ENCODE measurements at regions not wholly inside any gene's neighbourhood (a gene's known extent, or its start where the extent isn't known, plus 50 kb on each side); places are given as distances from the start of the nearest gene placed in this dataset.

- DNase-seq = no peak
These were observed 95.3 kb upstream of the FAM136A start for GRCh38 chr2:70397186-70397585.

DNA sequence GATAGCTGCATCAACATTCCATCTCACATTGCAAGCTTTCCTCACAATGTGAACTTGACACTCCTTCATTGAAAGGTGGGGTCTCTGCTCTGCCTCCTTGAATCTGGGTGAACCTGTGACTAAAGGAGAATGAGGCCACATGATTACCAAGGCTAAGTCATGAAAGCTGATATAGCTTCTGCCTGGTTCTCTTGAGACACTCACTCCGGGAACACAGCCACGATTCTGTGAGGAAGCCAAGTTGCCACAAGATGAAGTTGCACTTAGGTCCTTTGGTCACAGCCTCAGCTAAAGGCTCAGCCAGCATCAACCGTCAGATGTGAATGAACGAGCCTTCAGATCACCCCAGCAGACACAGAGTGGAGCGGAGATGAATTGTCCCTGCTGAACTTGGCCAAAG, 94.7 kb upstream of the FAM136A start:
- DNase-seq = peak; percentile 24

GRCh38 chr2:70393881-70394280, 92.0 kb upstream of the FAM136A start:
- no peak for DNase-seq

DNA sequence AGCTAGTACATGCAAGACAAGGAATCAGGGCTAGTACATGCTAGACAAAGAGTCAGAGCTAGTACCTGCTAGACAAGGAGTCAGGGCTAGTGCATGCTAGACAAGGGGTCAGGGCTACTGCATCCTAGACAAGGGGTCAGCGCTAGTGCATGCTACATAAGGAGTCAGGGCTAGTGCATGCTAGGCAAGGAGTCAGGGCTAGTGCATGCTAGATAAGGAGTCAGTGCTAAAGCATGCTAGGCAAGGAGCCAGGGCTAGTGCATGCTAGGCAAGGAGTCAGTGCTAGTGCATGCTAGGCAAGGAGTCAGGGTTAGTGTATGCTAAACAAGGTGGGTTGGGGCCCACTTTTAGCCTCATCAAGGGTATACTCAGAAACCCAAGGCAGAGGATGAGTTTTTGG, 90.1 kb upstream of the FAM136A start:
- no peak for DNase-seq

GRCh38 chr2:70391259-70391658, 89.4 kb upstream of the FAM136A start:
- no peak for DNase-seq

GRCh38 chr2:70388813-70389212, 86.9 kb upstream of the FAM136A start:
- no peak for DNase-seq

- DNase-seq = no peak
These were observed 86.3 kb upstream of the FAM136A start for GRCh38 chr2:70388128-70388527.

- no peak for DNase-seq
These were observed 84.2 kb upstream of the FAM136A start for GRCh38 chr2:70385966-70386595.

DNA sequence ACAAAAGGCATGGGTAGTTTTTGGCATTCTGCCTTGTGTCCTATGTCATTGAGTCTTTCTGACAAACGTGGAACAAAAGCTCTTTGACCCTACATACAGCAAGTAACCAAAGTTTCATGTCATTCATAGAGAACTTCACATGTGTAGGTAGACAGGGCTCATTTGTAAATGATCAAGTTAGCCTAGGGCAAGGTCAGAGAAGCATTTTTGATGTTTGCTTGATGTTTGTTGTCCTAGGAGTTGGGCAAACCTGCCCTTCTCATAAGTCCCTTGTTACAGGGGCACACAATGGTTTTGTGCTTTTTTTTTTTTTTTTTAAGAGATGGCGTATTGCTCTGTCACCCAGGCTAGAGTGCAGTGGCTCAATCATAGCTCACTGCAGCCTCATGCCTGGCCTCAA, 83.3 kb upstream of the FAM136A start:
- no peak for DNase-seq

- no peak for DNase-seq
These were observed 80.0 kb upstream of the FAM136A start for GRCh38 chr2:70381821-70382220.

GRCh38 chr2:70381235-70381634, 79.4 kb upstream of the FAM136A start:
- no peak for DNase-seq

- DNase-seq = no peak
These were observed 78.8 kb upstream of the FAM136A start for GRCh38 chr2:70380621-70381020.

- no peak for DNase-seq
These were observed 72.7 kb upstream of the FAM136A start for GRCh38 chr2:70374616-70375015.

- DNase-seq = no peak
These were observed 69.9 kb upstream of the FAM136A start for GRCh38 chr2:70371753-70372152.

- DNase-seq = no peak
These were observed 67.2 kb upstream of the FAM136A start for GRCh38 chr2:70369082-70369481.

DNA sequence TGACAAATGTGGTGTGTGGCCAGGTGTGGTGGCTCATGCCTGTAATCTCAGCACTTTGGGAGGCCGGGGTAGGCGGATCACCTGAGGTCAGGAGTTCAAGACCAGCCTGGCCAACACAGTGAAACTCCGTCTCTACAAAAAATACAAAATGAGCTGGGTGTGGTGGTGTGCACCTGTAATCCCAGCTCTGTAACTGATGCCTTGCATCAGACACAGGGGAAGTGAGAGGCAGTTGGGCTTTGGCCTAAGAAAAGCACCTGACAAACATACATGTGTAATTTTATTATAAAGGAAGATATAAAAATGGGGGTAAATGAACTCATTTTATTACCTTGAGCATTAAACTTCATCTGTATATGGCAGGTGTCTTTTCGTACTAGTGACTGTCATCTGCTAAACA, 66.7 kb upstream of the FAM136A start:
- DNase-seq = no peak

- peak; percentile 29 for DNase-seq
These were observed 66.0 kb upstream of the FAM136A start for GRCh38 chr2:70367722-70368323.

DNA sequence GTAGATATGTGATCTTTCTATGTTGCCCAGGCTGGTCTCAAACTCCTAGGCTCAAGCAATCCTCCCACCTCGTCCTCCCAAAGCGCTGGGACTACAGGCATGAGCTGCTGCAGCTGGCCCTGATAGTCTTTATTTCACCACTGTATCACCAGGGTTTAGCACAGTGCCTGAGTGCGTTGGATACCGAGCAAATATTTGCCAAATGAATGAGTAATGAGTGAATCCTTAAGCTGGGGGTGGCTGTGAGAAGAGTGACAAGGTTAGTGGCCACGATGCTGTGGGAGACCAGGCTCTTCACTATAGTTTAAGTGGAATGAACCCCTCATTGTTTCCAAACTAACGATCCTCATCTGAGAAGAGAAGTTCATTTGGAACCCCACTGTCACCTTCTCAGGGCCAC, 60.8 kb upstream of the FAM136A start:
- no peak for DNase-seq

GRCh38 chr2:70360661-70361270, 58.9 kb upstream of the FAM136A start:
- DNase-seq = no peak

DNA sequence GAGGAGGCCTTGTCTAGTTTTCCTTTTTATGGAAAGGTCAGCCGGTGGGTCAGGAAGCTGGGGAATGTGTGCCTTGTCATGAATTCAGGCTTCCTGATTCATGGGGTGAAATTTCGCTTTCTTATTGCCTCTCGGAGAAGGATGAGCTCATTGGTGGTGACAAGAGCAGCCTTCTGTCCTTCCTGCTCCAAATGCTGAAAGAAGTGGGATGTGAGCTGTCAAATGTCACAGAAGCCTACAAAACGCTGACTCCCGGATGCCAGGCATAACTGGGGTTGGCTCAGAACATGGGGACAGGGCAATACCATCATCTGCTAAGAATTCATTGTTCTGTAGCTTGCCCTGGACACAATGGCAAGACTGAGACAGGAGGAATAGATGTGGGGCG, 55.8 kb upstream of the FAM136A start:
- no peak for DNase-seq

- no peak for DNase-seq
These were observed 55.2 kb upstream of the FAM136A start for GRCh38 chr2:70356941-70357683.

DNA sequence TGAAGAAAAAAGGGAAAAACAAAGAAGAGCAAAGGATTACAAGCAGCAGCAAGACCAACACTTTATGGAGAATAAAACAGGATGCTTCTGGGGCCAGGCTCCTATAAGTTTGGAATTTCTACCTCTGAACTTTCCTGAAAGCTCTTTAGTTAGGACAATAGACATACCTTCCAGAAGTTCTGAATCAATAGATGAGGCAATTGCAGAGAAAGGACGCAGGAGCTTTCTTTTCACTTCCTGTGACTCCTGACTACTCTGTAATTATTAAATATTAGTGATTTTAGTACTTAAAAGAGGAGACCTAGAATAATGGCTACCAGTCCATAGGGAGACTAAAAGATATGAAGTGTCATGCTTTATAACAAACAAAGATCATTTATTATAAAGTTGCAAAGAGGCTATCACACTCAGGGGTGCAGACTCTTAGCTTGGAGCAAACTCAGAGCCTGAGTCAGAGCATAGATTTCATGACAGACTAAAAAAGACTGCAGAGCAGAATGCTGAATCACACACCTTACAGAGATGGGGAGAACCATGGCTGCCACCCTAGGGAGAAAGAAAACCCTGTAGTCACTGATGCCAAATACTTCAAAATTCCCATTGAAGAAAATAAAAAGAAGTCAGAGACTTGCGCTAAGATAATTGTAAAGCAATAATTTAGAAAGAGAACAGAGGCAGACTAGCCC, 52.5 kb upstream of the FAM136A start:
- no peak for DNase-seq
